ENCODE measurements at regions not wholly inside any gene's neighbourhood (a gene's known extent, or its start where the extent isn't known, plus 50 kb on each side); places are given as distances from the start of the nearest gene placed in this dataset.

GRCh38 chr2:192275632-192276031, 80.9 kb upstream of the TMEFF2 start:
- in situ Hi-C loops (cut with MboI; ENCODE audit: low pct_unique_long_range_greater_than_20kb, low sequenced_read_pairs, unreplicated experiment), result no loop called here
- TF ChIP-seq, protein P1, sequence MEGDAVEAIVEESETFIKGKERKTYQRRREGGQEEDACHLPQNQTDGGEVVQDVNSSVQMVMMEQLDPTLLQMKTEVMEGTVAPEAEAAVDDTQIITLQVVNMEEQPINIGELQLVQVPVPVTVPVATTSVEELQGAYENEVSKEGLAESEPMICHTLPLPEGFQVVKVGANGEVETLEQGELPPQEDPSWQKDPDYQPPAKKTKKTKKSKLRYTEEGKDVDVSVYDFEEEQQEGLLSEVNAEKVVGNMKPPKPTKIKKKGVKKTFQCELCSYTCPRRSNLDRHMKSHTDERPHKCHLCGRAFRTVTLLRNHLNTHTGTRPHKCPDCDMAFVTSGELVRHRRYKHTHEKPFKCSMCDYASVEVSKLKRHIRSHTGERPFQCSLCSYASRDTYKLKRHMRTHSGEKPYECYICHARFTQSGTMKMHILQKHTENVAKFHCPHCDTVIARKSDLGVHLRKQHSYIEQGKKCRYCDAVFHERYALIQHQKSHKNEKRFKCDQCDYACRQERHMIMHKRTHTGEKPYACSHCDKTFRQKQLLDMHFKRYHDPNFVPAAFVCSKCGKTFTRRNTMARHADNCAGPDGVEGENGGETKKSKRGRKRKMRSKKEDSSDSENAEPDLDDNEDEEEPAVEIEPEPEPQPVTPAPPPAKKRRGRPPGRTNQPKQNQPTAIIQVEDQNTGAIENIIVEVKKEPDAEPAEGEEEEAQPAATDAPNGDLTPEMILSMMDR (IDR thresholded peaks at IDR 0.05; ENCODE audit: extremely low read depth, insufficient read depth, missing control alignments), result no peak
- no peak for DNase-seq (ENCODE audit: low spot score)

- no peak for DNase-seq (ENCODE audit: low spot score)
- TF ChIP-seq, protein P1 (IDR thresholded peaks at IDR 0.05; ENCODE audit: extremely low read depth, insufficient read depth, missing control alignments), result no peak
- in situ Hi-C loops (cut with MboI; ENCODE audit: low pct_unique_long_range_greater_than_20kb, low sequenced_read_pairs, unreplicated experiment), result no loop called here
These were observed 72.8 kb upstream of the TMEFF2 start for GRCh38 chr2:192267484-192267883.

DNA sequence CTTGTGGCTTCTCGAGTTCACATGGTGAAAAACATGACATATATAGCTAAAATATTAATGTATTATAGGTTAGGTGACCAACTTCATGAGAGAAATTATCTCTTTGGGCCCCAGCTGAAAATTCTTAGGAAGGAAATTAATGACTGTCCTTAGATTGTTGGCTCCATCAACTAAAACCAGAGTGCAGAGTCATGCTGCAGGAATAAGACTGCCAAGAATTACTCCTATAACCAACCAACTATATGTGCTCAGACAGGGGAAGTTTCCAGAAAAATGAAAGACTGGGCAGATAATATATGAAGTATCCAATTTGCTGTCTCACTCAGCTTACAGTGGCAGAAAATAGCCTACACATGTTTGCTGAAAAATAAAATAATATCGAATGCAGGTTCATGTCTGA, 71.0 kb upstream of the TMEFF2 start:
- TF ChIP-seq, protein P1 (IDR thresholded peaks at IDR 0.05; ENCODE audit: extremely low read depth, insufficient read depth, missing control alignments), result no peak
- DNase-seq (ENCODE audit: low spot score), result no peak
- in situ Hi-C loops (cut with MboI; ENCODE audit: low pct_unique_long_range_greater_than_20kb, low sequenced_read_pairs, unreplicated experiment), result no loop called here

DNA sequence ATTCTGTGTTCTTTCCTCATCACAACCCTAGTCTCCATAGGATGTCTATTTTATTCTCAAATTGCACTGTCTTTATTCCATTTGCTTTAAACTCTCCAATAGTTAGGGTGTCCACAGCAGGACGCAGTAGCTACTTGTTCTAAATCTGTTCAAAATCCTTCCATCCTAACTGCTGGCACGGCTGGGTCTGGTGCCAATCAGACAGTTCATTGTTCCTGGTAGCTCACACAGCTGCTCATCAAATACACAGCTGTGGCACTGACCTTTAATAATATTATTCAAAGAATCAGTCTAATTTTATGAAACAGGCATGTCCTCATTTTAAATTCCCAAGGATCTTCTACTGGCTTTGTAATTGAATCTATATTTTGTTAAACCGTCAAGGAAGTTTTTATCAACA, 59.7 kb upstream of the TMEFF2 start:
- TF ChIP-seq, protein P1 (IDR thresholded peaks at IDR 0.05; ENCODE audit: extremely low read depth, insufficient read depth, missing control alignments), result no peak
- no peak for DNase-seq (ENCODE audit: low spot score)
- in situ Hi-C loops (cut with MboI; ENCODE audit: low pct_unique_long_range_greater_than_20kb, low sequenced_read_pairs, unreplicated experiment), result no loop called here

GRCh38 chr2:192253692-192254091, 59.0 kb upstream of the TMEFF2 start:
- DNase-seq (ENCODE audit: low spot score), result no peak
- in situ Hi-C loops (cut with MboI; ENCODE audit: low pct_unique_long_range_greater_than_20kb, low sequenced_read_pairs, unreplicated experiment), result no loop called here
- TF ChIP-seq, protein P1 (IDR thresholded peaks at IDR 0.05; ENCODE audit: extremely low read depth, insufficient read depth, missing control alignments), result no peak

GRCh38 chr2:192250961-192251360, 56.2 kb upstream of the TMEFF2 start:
- in situ Hi-C loops (cut with MboI; ENCODE audit: low pct_unique_long_range_greater_than_20kb, low sequenced_read_pairs, unreplicated experiment), result no loop called here
- TF ChIP-seq, protein P1 (IDR thresholded peaks at IDR 0.05; ENCODE audit: extremely low read depth, insufficient read depth, missing control alignments), result no peak
- no peak for DNase-seq (ENCODE audit: low spot score)

DNA sequence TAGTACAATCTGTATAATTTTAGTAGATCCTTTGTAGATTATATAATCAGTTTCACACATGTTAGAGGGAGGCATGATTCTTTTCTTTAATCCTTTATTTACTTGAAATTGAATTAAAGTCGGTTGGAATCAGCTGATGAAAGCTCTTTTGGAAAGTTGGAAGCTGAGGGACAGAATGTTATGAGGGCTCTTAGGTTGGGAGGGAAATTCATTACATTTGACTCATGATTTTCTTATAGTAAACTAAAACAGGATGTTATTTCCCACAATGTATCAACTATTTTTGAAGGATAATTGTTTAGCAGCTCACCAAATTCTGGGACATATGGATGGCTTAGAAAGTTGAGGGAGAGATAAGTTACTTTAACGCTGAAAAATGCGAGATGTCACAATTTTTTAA, 52.7 kb upstream of the TMEFF2 start:
- no peak for DNase-seq (ENCODE audit: low spot score)
- in situ Hi-C loops (cut with MboI; ENCODE audit: low pct_unique_long_range_greater_than_20kb, low sequenced_read_pairs, unreplicated experiment), result no loop called here
- TF ChIP-seq, protein P1 (IDR thresholded peaks at IDR 0.05; ENCODE audit: extremely low read depth, insufficient read depth, missing control alignments), result no peak
